Fibroblast of upper back skin (primary cell): ENCODE measurements at regions not wholly inside any gene's neighbourhood (a gene's known extent, or its start where the extent isn't known, plus 50 kb on each side); places are given as distances from the start of the nearest gene placed in this dataset.
"Not testable (repeated sequence)": the region's sequence is repeated elsewhere in the genome, so short reads cannot be mapped to it uniquely, and the experiment has no call there.

ENCODE experiments used
- DNase-seq: peaks from one replicate; pipeline ENCODE4 v3.0.0-alpha.2; 2013

- no peak for DNase-seq
Observed at GRCh38 chr9:73890685-73891277, 606.4 kb upstream of the RORB start.

- no peak for DNase-seq
Observed at GRCh38 chr9:73892335-73892734, 604.8 kb upstream of the RORB start.

- DNase-seq = no peak
Observed at GRCh38 chr9:73893230-73893629, 603.9 kb upstream of the RORB start.

GRCh38 chr9:73896061-73896460 is 601.1 kb upstream of the RORB start:
- DNase-seq = no peak

- DNase-seq = no peak
Observed at GRCh38 chr9:73906671-73907070, 590.5 kb upstream of the RORB start.

- no peak for DNase-seq
Observed at GRCh38 chr9:73911804-73912203, 585.3 kb upstream of the RORB start.

- DNase-seq = no peak
Observed at GRCh38 chr9:73916016-73916673, 581.0 kb upstream of the RORB start.

- no peak for DNase-seq
Observed at GRCh38 chr9:73919712-73920111, 577.4 kb upstream of the RORB start.

GRCh38 chr9:73923796-73924195 is 573.3 kb upstream of the RORB start:
- DNase-seq = no peak

GRCh38 chr9:73951147-73951546 is 546.0 kb upstream of the RORB start:
- no peak for DNase-seq

GRCh38 chr9:73962792-73963191 is 534.3 kb upstream of the RORB start:
- DNase-seq = no peak

- no peak for DNase-seq
Observed at GRCh38 chr9:73969936-73970335, 527.2 kb upstream of the RORB start.

- not testable (repeated sequence) for DNase-seq
Observed at GRCh38 chr9:73976424-73976823, 520.7 kb upstream of the RORB start.

- DNase-seq = no peak
Observed at GRCh38 chr9:73979894-73980264, 517.3 kb upstream of the RORB start.

GRCh38 chr9:73980754-73981153 is 516.4 kb upstream of the RORB start:
- no peak for DNase-seq

GRCh38 chr9:73981405-73981804 is 515.7 kb upstream of the RORB start:
- DNase-seq = no peak

GRCh38 chr9:73995836-73996235 is 501.3 kb upstream of the RORB start:
- DNase-seq = no peak

GRCh38 chr9:73996844-73997243 is 500.3 kb upstream of the RORB start:
- no peak for DNase-seq

GRCh38 chr9:74001382-74001781 is 495.8 kb upstream of the RORB start:
- DNase-seq = no peak

GRCh38 chr9:74006935-74007334 is 490.2 kb upstream of the RORB start:
- DNase-seq = no peak

GRCh38 chr9:74007833-74008232 is 489.3 kb upstream of the RORB start:
- no peak for DNase-seq

- no peak for DNase-seq
Observed at GRCh38 chr9:74016004-74016403, 481.1 kb upstream of the RORB start.

- DNase-seq = peak; percentile 24
Observed at GRCh38 chr9:74025402-74025925, 471.7 kb upstream of the RORB start.

GRCh38 chr9:74032421-74032820 is 464.7 kb upstream of the RORB start:
- no peak for DNase-seq

GRCh38 chr9:74035786-74036185 is 461.3 kb upstream of the RORB start:
- no peak for DNase-seq
